Peyer's patch (tissue), 4 donors: ENCODE measurements at regions not wholly inside any gene's neighbourhood (a gene's known extent, or its start where the extent isn't known, plus 50 kb on each side); places are given as distances from the start of the nearest gene placed in this dataset.

Experiments used
- DNase-seq, 3 donors: peaks; one replicate each; pipeline ENCODE4 v3.0.0-alpha.2; 2017 to 2019
- H3K27ac ChIP-seq, 4 donors: fragments of 200-600 bp; sonication (generic); one replicate each; pipeline ENCODE4 v1.5.1; 2016 to 2019
- H3K27me3 ChIP-seq, 2 donors: fragments of 200-600 bp; sonication (generic); one replicate each; pipeline ENCODE4 v1.5.1; 2019
- H3K36me3 ChIP-seq, 3 donors: fragments of 200-600 bp; sonication (generic); one replicate each; pipeline ENCODE4 v1.5.1; 2016 to 2019
- H3K4me1 ChIP-seq, 4 donors: fragments of 200-600 bp; sonication (generic); one replicate each; pipeline ENCODE4 v1.5.1; 2016 to 2019
- H3K4me3 ChIP-seq, 4 donors: fragments of 200-600 bp; sonication (generic); 1 replicate in 3 of 4; 2 replicates in 1 of 4; pipeline ENCODE4 v1.5.1; 2016 to 2019; ENCODE audit warnings: mild to moderate bottlenecking in 1 of 4
- H3K9me3 ChIP-seq, 4 donors: fragments of 200-600 bp; sonication (generic); one replicate each; pipeline ENCODE4 v1.5.1; 2016 to 2019; ENCODE audit warnings: mild to moderate bottlenecking in 1 of 4
- CTCF ChIP-seq, 6 experiments: fragments of 450-650 bp in 4 of 6; fragments of 200-600 bp in 2 of 6; sonication (generic) in 1 of 6; IDR thresholded peaks; one replicate each; pipeline ENCODE4 v1.5.1; 2017 to 2019; ENCODE audit warnings: antibody characterized with exemption in 6 of 6, mild to moderate bottlenecking in 3 of 6, moderate library complexity in 1 of 6
- POLR2A ChIP-seq, 2 donors: fragments of 450-650 bp; IDR thresholded peaks; one replicate each; pipeline ENCODE4 v1.5.1; 2017; ENCODE audit warnings: antibody characterized with exemption in 2 of 2, mild to moderate bottlenecking in 2 of 2, moderate library complexity in 2 of 2

DNA sequence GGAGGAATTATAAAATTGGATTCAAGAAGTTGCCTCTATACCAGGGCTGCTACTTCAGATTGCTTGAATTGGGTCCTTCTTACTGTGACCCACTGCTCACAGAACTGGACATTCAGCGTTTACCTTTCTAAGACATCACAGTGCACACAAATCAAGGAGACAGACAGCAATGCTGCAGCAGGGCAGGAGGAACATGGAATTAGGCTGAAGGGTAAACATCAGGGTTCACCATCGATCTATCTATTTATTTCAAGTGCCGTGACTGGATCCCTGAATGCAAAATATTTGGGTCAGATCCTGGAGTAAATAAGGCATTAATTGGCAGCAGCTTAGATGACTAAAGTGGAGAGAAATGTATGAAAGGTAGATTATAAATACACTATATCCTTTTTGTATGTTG lies 76.9 kb upstream of the HMGA2 start:
- Histone ChIP-seq H3K9me3 (no peaks in the 10 kb centered on the region), H3K4me1 (peaks cover 0 to 3% (median 0%) of the 10 kb centered on the region in 4 donors), H3K4me3 (no peak overlapping the region), H3K27me3 (peaks cover 0 to 2% of the 10 kb centered on the region in 2 donors), H3K36me3 (no peaks in the 10 kb centered on the region), H3K27ac (no peak overlapping the region)
- no peak for DNase-seq
- TF ChIP-seq POLR2A (IDR thresholded peaks at IDR 0.05) (no peak), CTCF (IDR thresholded peaks at IDR 0.05) (no peak)

GRCh38 chr12:65748332-65748731 lies 76.0 kb upstream of the HMGA2 start:
- no peak for DNase-seq
- TF ChIP-seq POLR2A (IDR thresholded peaks at IDR 0.05) (no peak), CTCF (IDR thresholded peaks at IDR 0.05) (no peak)
- no peaks in the 10 kb centered on the region for H3K36me3 ChIP-seq
- no peak overlapping the region for H3K4me3 ChIP-seq
- H3K4me1 ChIP-seq: no peaks in the 10 kb centered on the region
- no peak overlapping the region for H3K27ac ChIP-seq
- H3K9me3 ChIP-seq: no peaks in the 10 kb centered on the region
- no peaks in the 10 kb centered on the region for H3K27me3 ChIP-seq

DNA sequence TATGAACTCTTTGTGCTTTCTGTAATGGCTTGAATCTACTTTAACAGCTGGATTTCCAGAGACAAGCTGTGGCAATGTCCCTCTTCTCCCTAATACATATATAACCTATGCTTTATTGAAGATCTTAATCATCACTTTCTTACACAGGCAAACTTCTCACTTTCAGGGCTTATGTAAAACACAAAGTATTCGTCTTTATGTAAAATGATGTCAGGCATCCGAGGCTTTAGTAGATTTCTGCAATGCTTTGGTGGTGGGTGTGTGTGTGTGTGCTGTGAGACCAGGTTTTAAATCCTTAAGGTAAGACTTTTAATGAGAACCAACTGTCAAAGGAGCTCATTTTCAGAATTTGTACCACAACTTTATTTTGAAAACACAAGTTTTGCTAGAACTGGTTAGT lies 70.0 kb upstream of the HMGA2 start:
- Histone ChIP-seq H3K27me3 (no peaks in the 10 kb centered on the region), H3K36me3 (no peaks in the 10 kb centered on the region), H3K27ac (no peak overlapping the region), H3K4me3 (no peak overlapping the region), H3K4me1 (no peaks in the 10 kb centered on the region), H3K9me3 (no peaks in the 10 kb centered on the region)
- DNase-seq: no peak
- TF ChIP-seq POLR2A (IDR thresholded peaks at IDR 0.05) (no peak), CTCF (IDR thresholded peaks at IDR 0.05) (no peak)

DNA sequence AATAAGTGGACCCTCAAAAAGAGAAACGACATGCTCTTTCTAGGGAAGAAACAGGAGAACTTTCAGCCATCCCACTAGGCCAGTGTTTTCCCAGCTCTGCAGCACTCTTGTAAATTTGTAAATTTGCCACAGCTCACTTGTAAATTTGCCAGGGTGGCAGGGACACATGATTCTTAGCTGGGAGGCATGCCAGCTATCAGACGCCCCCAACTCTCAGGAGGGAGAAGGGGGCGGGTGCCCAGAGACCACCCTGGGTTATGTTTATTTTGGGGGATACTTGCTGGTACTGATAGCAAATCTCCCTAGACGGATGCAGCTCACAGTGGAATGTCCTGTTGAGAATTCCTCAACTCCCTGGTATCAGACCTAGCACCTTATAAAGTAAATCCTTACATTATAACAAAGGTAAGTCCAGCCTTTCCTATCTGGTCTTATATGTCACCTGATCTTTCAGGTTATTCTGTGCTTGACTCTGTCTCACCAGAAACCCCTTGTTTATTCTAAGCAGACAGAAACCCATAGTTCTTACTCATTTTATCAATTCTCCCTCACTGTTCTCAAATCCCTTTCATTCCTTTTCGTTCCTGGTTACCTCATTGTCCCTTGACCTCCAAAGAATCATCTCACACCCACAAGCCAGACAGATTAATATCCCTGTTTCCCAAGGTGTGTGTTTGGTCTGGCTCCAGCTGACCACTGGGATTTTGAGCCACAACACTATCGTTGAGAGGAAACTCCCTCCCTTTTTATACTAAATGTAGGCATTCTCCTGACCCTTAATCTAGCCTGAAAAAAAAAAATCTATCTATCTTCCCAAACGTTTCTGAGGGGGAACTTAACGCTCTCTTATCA lies 69.3 kb upstream of the HMGA2 start:
- TF ChIP-seq CTCF (IDR thresholded peaks at IDR 0.05) (no peak), POLR2A (IDR thresholded peaks at IDR 0.05) (no peak)
- Histone ChIP-seq H3K9me3 (no peaks in the 10 kb centered on the region), H3K4me3 (no peak overlapping the region), H3K4me1 (no peaks in the 10 kb centered on the region), H3K27ac (no peak overlapping the region), H3K27me3 (no peaks in the 10 kb centered on the region), H3K36me3 (no peaks in the 10 kb centered on the region)
- DNase-seq: no peak

- no peak for DNase-seq
- H3K27ac ChIP-seq: no peak overlapping the region
- no peaks in the 10 kb centered on the region for H3K36me3 ChIP-seq
- TF ChIP-seq CTCF (IDR thresholded peaks at IDR 0.05): no peak
- TF ChIP-seq POLR2A (IDR thresholded peaks at IDR 0.05): no peak
- no peak overlapping the region for H3K4me3 ChIP-seq
- H3K9me3 ChIP-seq: no peaks in the 10 kb centered on the region
- H3K4me1 ChIP-seq: no peaks in the 10 kb centered on the region
- H3K27me3 ChIP-seq: no peaks in the 10 kb centered on the region
These were observed 68.7 kb upstream of the HMGA2 start for GRCh38 chr12:65755596-65755978.
